ENCODE measurements at regions not wholly inside any gene's neighbourhood (a gene's known extent, or its start where the extent isn't known, plus 50 kb on each side); places are given as distances from the start of the nearest gene placed in this dataset.

DNA sequence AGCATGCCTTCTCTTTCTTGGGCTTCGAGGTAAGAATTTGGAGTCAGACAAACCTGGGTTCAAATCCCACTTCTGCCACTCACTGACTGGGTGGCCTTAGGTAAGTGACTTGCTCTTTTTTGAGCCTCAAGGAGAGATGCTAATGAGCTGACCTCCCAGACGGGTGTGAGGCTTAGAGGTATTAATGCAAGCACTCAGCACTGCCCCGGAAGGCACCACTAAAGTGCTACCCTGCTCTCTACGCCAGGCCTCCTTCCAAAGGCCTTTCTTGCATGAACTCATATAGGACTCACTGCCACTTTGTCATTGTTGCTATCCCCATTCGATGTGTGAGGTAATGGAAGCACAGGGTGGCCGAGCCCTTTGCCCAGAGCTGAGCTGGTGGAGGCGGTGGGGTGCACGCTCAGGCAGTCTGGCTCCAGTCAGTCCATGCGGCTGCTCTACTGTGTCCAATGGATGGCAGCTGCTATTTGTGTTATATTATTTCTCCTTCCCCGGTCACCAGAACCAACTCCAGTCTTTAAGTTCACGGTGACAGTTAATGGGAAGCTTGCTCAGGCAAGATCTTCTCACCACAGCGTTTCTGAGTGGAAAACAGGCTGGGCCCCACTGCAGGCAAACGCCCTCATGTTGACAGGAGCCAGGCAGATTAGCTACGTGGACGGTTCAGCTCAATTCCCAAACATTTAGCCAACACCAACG, 55.2 kb upstream of the MLN start:
- no peak for FAIRE-seq
- Histone ChIP-seq H3K4me3 (ENCODE audit: low read depth in 1 of 3, low read length in 3 of 3) (no peak overlapping the region), H3K27me3 (ENCODE audit: control insufficient read depth in 3 of 3, insufficient read depth in 3 of 3, low read length in 3 of 3) (peaks cover 0 to 7% (median 3%) of the 10 kb centered on the region in 3 donors), H3K36me3 (ENCODE audit: control insufficient read depth in 3 of 3, insufficient read depth in 2 of 3, low read depth in 1 of 3, low read length in 3 of 3) (no peaks in the 10 kb centered on the region), H3K27ac (ENCODE audit: low read depth in 1 of 3, low read length in 2 of 3) (no peak overlapping the region), H3K9me3 (ENCODE audit: control insufficient read depth in 2 of 2, insufficient read depth in 1 of 2, low read depth in 1 of 2, low read length in 1 of 2) (no peaks in the 10 kb centered on the region), H3K4me1 (ENCODE audit: control insufficient read depth in 3 of 3, insufficient read depth in 2 of 3, low read depth in 1 of 3, low read length in 2 of 3) (peaks cover 0 to 28% (median 0%) of the 10 kb centered on the region in 3 donors)
- 83 to 90% (median 88%) methylated on average over 16 of the region's 16 CpGs for WGBS, 3 donors
- DNase-seq = no peak

GRCh38 chr6:33857932-33858475, 54.2 kb upstream of the MLN start:
- Histone ChIP-seq H3K27me3 (ENCODE audit: control insufficient read depth in 3 of 3, insufficient read depth in 3 of 3, low read length in 3 of 3) (peaks cover 0 to 7% (median 3%) of the 10 kb centered on the region in 3 donors), H3K27ac (ENCODE audit: low read depth in 1 of 3, low read length in 2 of 3) (no peak overlapping the region), H3K9me3 (ENCODE audit: control insufficient read depth in 2 of 2, insufficient read depth in 1 of 2, low read depth in 1 of 2, low read length in 1 of 2) (no peaks in the 10 kb centered on the region), H3K4me1 (ENCODE audit: control insufficient read depth in 3 of 3, insufficient read depth in 2 of 3, low read depth in 1 of 3, low read length in 2 of 3) (peaks cover 0 to 28% (median 0%) of the 10 kb centered on the region in 3 donors), H3K4me3 (ENCODE audit: low read depth in 1 of 3, low read length in 3 of 3) (no peak overlapping the region), H3K36me3 (ENCODE audit: control insufficient read depth in 3 of 3, insufficient read depth in 2 of 3, low read depth in 1 of 3, low read length in 3 of 3) (no peaks in the 10 kb centered on the region)
- DNase-seq = no peak
- WGBS, 3 donors = 63 to 76% (median 72%) methylated on average over 7 of the region's 7 CpGs
- no peak for FAIRE-seq

DNA sequence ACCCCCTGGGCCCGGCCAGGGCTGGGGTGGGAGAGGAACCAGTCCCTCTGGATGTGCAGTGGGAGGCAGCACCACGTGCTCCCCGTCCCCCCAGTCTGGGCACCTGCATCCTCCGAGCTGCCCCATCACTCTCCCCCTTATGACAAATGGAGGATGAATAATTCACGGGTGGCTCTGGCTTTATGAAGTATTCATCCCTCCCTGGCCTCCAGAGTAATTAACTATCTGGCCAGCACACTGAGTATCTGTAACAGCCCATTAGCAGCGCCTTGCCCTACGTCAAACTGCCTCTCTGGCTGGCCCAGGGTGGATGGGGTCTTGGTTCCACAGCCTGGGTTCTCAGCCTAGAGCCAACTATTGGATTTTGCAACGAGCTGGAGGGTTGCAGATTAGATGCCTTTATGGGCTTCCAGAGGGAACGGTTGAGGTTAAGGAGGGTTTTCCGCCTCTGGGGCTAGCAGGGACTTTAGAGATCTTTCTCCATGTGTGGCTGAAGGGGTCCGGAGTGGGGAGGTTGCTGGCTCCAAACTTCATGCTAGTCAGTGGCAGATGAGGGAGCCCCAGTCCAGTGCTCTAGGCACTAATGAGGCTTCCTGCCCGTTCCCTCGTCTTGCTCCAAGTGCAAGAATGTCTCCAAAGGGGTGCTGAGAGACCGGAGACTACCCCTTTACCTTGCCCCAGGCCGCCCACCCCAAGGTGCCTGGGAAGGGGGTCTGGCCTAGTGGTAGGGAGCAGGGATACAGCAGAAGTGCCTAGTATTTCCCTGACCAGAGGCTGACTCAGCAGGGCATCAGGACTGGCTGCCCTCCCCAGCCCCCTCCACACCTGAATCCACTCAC, 53.5 kb upstream of the MLN start:
- 70 to 76% (median 75%) methylated on average over 15 of the region's 15 CpGs for WGBS, 3 donors
- Histone ChIP-seq H3K9me3 (ENCODE audit: control insufficient read depth in 2 of 2, insufficient read depth in 1 of 2, low read depth in 1 of 2, low read length in 1 of 2) (no peaks in the 10 kb centered on the region), H3K27me3 (ENCODE audit: control insufficient read depth in 3 of 3, insufficient read depth in 3 of 3, low read length in 3 of 3) (peaks cover 0 to 7% (median 3%) of the 10 kb centered on the region in 3 donors), H3K36me3 (ENCODE audit: control insufficient read depth in 3 of 3, insufficient read depth in 2 of 3, low read depth in 1 of 3, low read length in 3 of 3) (no peaks in the 10 kb centered on the region), H3K4me3 (ENCODE audit: low read depth in 1 of 3, low read length in 3 of 3) (no peak overlapping the region), H3K4me1 (ENCODE audit: control insufficient read depth in 3 of 3, insufficient read depth in 2 of 3, low read depth in 1 of 3, low read length in 2 of 3) (peaks cover 0 to 28% (median 0%) of the 10 kb centered on the region in 3 donors), H3K27ac (ENCODE audit: low read depth in 1 of 3, low read length in 2 of 3) (no peak overlapping the region)
- FAIRE-seq (no peak), DNase-seq (no peak)

DNA sequence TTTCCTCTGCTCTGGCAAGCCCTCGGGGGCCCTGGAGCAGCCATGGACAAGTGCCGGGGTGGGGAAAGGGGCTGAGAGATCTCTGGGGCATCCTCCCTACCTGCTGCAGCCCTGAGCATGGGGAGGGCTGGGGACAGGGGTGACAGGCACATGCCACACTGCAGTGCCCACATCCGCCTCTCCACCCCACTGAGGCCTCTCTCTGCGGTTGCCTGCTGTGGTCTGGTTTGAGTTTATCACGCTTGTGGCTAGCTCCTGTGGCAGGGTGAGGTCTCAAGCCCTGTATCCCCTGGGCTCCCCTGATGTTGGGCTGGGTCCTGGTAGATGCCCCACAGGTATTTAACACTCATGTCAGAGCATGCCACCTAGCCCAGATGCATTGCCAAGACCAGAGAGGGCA, 52.9 kb upstream of the MLN start:
- DNase-seq (peak in 1 of 2 donors; percentile 19), FAIRE-seq (no peak)
- Histone ChIP-seq H3K4me1 (ENCODE audit: control insufficient read depth in 3 of 3, insufficient read depth in 2 of 3, low read depth in 1 of 3, low read length in 2 of 3) (peaks cover 0 to 28% (median 0%) of the 10 kb centered on the region in 3 donors), H3K4me3 (ENCODE audit: low read depth in 1 of 3, low read length in 3 of 3) (no peak overlapping the region), H3K27ac (ENCODE audit: low read depth in 1 of 3, low read length in 2 of 3) (no peak overlapping the region), H3K9me3 (ENCODE audit: control insufficient read depth in 2 of 2, insufficient read depth in 1 of 2, low read depth in 1 of 2, low read length in 1 of 2) (no peaks in the 10 kb centered on the region), H3K36me3 (ENCODE audit: control insufficient read depth in 3 of 3, insufficient read depth in 2 of 3, low read depth in 1 of 3, low read length in 3 of 3) (no peaks in the 10 kb centered on the region), H3K27me3 (ENCODE audit: control insufficient read depth in 3 of 3, insufficient read depth in 3 of 3, low read length in 3 of 3) (peaks cover 0 to 7% (median 3%) of the 10 kb centered on the region in 3 donors)
- 65 to 90% (median 70%) methylated on average over 5 of the region's 5 CpGs for WGBS, 3 donors

GRCh38 chr6:33856031-33856590, 52.3 kb upstream of the MLN start:
- peaks cover 0 to 26% (median 0%) of the 10 kb centered on the region in 3 donors for H3K4me1 ChIP-seq (ENCODE audit: control insufficient read depth in 3 of 3, insufficient read depth in 2 of 3, low read depth in 1 of 3, low read length in 2 of 3)
- peaks cover 0 to 7% (median 3%) of the 10 kb centered on the region in 3 donors for H3K27me3 ChIP-seq (ENCODE audit: control insufficient read depth in 3 of 3, insufficient read depth in 3 of 3, low read length in 3 of 3)
- H3K4me3 ChIP-seq (ENCODE audit: low read depth in 1 of 3, low read length in 3 of 3) = no peak overlapping the region
- no peaks in the 10 kb centered on the region for H3K9me3 ChIP-seq (ENCODE audit: control insufficient read depth in 2 of 2, insufficient read depth in 1 of 2, low read depth in 1 of 2, low read length in 1 of 2)
- FAIRE-seq (no peak), DNase-seq (peak in 1 of 2 donors; percentile 80)
- no peaks in the 10 kb centered on the region for H3K36me3 ChIP-seq (ENCODE audit: control insufficient read depth in 3 of 3, insufficient read depth in 2 of 3, low read depth in 1 of 3, low read length in 3 of 3)
- no peak overlapping the region for H3K27ac ChIP-seq (ENCODE audit: low read depth in 1 of 3, low read length in 2 of 3)
- 65 to 86% (median 78%) methylated on average over 6 of the region's 6 CpGs for WGBS, 3 donors

DNA sequence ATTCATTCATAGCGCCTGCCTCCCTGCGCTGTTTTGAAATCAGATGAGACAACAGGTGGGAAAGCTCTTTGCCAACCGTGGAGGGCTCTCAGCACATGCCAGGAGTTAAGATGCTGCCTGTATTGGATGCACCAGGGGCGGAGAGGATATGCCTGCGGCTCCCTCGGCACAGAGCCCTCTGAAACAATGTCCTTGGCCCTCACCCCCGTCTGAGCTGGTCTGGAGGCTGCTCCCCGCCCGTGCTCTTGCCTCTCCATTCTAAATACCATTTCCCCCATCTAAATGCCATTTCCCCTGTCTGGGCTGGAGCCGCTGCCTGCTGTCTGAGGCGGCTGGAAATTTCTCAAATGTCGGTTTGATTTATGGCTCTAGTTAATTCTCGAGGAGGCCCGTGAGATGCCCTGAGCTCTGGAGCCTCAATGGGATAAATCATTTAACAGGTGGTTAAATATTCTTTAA, 50.8 kb upstream of the MLN start:
- Histone ChIP-seq H3K9me3 (ENCODE audit: control insufficient read depth in 2 of 2, insufficient read depth in 1 of 2, low read depth in 1 of 2, low read length in 1 of 2) (no peaks in the 10 kb centered on the region), H3K27ac (ENCODE audit: low read depth in 1 of 3, low read length in 2 of 3) (no peak overlapping the region), H3K27me3 (ENCODE audit: control insufficient read depth in 3 of 3, insufficient read depth in 3 of 3, low read length in 3 of 3) (peaks cover 0 to 7% (median 0%) of the 10 kb centered on the region in 3 donors), H3K4me1 (ENCODE audit: control insufficient read depth in 3 of 3, insufficient read depth in 2 of 3, low read depth in 1 of 3, low read length in 2 of 3) (peaks cover 0 to 25% (median 0%) of the 10 kb centered on the region in 3 donors), H3K4me3 (ENCODE audit: low read depth in 1 of 3, low read length in 3 of 3) (no peak overlapping the region), H3K36me3 (ENCODE audit: control insufficient read depth in 3 of 3, insufficient read depth in 2 of 3, low read depth in 1 of 3, low read length in 3 of 3) (no peaks in the 10 kb centered on the region)
- DNase-seq (peak in 1 of 2 donors; percentile 51), FAIRE-seq (no peak)
- 20 to 37% (median 33%) methylated on average over 14 of the region's 14 CpGs for WGBS, 3 donors

GRCh38 chr6:33853736-33854135, 49.9 kb upstream of the MLN start:
- 87 to 93% (median 91%) methylated on average over 3 of the region's 3 CpGs for WGBS, 3 donors
- H3K36me3 ChIP-seq (ENCODE audit: control insufficient read depth in 3 of 3, insufficient read depth in 2 of 3, low read depth in 1 of 3, low read length in 3 of 3) = no peaks in the 10 kb centered on the region
- peaks cover 0 to 7% (median 0%) of the 10 kb centered on the region in 3 donors for H3K27me3 ChIP-seq (ENCODE audit: control insufficient read depth in 3 of 3, insufficient read depth in 3 of 3, low read length in 3 of 3)
- H3K4me1 ChIP-seq (ENCODE audit: control insufficient read depth in 3 of 3, insufficient read depth in 2 of 3, low read depth in 1 of 3, low read length in 2 of 3) = peaks cover 0 to 25% (median 0%) of the 10 kb centered on the region in 3 donors
- no peaks in the 10 kb centered on the region for H3K9me3 ChIP-seq (ENCODE audit: control insufficient read depth in 2 of 2, insufficient read depth in 1 of 2, low read depth in 1 of 2, low read length in 1 of 2)
- H3K4me3 ChIP-seq (ENCODE audit: low read depth in 1 of 3, low read length in 3 of 3) = no peak overlapping the region
- H3K27ac ChIP-seq (ENCODE audit: low read depth in 1 of 3, low read length in 2 of 3) = no peak overlapping the region
- DNase-seq = no peak
- FAIRE-seq = no peak
